ENCODE measurements at regions not wholly inside any gene's neighbourhood (a gene's known extent, or its start where the extent isn't known, plus 50 kb on each side); places are given as distances from the start of the nearest gene placed in this dataset.

- no peaks in the 10 kb centered on the region for H3K36me3 ChIP-seq (ENCODE audit: control insufficient read depth, low read depth, low read length)
- no peaks in the 10 kb centered on the region for H3K9me3 ChIP-seq (ENCODE audit: control insufficient read depth, low read depth, low read length)
- no peaks in the 10 kb centered on the region for H3K4me1 ChIP-seq (ENCODE audit: control insufficient read depth, low read depth, low read length)
- H3K4me3 ChIP-seq (ENCODE audit: low read length) = no peak overlapping the region
- H3K9ac ChIP-seq (ENCODE audit: low read length) = no peak overlapping the region
- no peak overlapping the region for H3K27ac ChIP-seq (ENCODE audit: low read length)
- no peaks in the 10 kb centered on the region for H3K27me3 ChIP-seq (ENCODE audit: control insufficient read depth, insufficient read depth, low read length)
These were observed 475.0 kb upstream of the ZNF462 start for GRCh38 chr9:106387965-106388364.

GRCh38 chr9:106393226-106393625, 469.7 kb upstream of the ZNF462 start:
- no peaks in the 10 kb centered on the region for H3K36me3 ChIP-seq (ENCODE audit: control insufficient read depth, low read depth, low read length)

GRCh38 chr9:106400170-106400569, 462.8 kb upstream of the ZNF462 start:
- no peaks in the 10 kb centered on the region for H3K36me3 ChIP-seq (ENCODE audit: control insufficient read depth, low read depth, low read length)
- H3K27ac ChIP-seq (ENCODE audit: low read length) = no peak overlapping the region
- no peak overlapping the region for H3K9ac ChIP-seq (ENCODE audit: low read length)
- no peaks in the 10 kb centered on the region for H3K27me3 ChIP-seq (ENCODE audit: control insufficient read depth, insufficient read depth, low read length)
- no peaks in the 10 kb centered on the region for H3K4me1 ChIP-seq (ENCODE audit: control insufficient read depth, low read depth, low read length)
- no peak overlapping the region for H3K4me3 ChIP-seq (ENCODE audit: low read length)
- no peaks in the 10 kb centered on the region for H3K9me3 ChIP-seq (ENCODE audit: control insufficient read depth, low read depth, low read length)

More at GRCh38 chr9:106393226-106393625, 469.7 kb upstream of the ZNF462 start:
- no peaks in the 10 kb centered on the region for H3K27me3 ChIP-seq (ENCODE audit: control insufficient read depth, insufficient read depth, low read length)
- H3K9ac ChIP-seq (ENCODE audit: low read length) = no peak overlapping the region
- H3K9me3 ChIP-seq (ENCODE audit: control insufficient read depth, low read depth, low read length) = no peaks in the 10 kb centered on the region
- no peak overlapping the region for H3K27ac ChIP-seq (ENCODE audit: low read length)
- H3K4me1 ChIP-seq (ENCODE audit: control insufficient read depth, low read depth, low read length) = no peaks in the 10 kb centered on the region
- no peak overlapping the region for H3K4me3 ChIP-seq (ENCODE audit: low read length)

- Histone ChIP-seq H3K9me3 (ENCODE audit: control insufficient read depth, low read depth, low read length) (no peaks in the 10 kb centered on the region), H3K9ac (ENCODE audit: low read length) (no peak overlapping the region), H3K27ac (ENCODE audit: low read length) (no peak overlapping the region), H3K4me1 (ENCODE audit: control insufficient read depth, low read depth, low read length) (peaks cover 2% of the 10 kb centered on the region), H3K4me3 (ENCODE audit: low read length) (no peak overlapping the region), H3K27me3 (ENCODE audit: control insufficient read depth, insufficient read depth, low read length) (no peaks in the 10 kb centered on the region), H3K36me3 (ENCODE audit: control insufficient read depth, low read depth, low read length) (no peaks in the 10 kb centered on the region)
These were observed 462.0 kb upstream of the ZNF462 start for GRCh38 chr9:106400950-106401349.

- Histone ChIP-seq H3K4me1 (ENCODE audit: control insufficient read depth, low read depth, low read length) (peaks cover 8% of the 10 kb centered on the region), H3K4me3 (ENCODE audit: low read length) (no peak overlapping the region), H3K27me3 (ENCODE audit: control insufficient read depth, insufficient read depth, low read length) (no peaks in the 10 kb centered on the region), H3K36me3 (ENCODE audit: control insufficient read depth, low read depth, low read length) (no peaks in the 10 kb centered on the region), H3K9me3 (ENCODE audit: control insufficient read depth, low read depth, low read length) (no peaks in the 10 kb centered on the region), H3K9ac (ENCODE audit: low read length) (no peak overlapping the region), H3K27ac (ENCODE audit: low read length) (no peak overlapping the region)
These were observed 459.9 kb upstream of the ZNF462 start for GRCh38 chr9:106403081-106403480.

GRCh38 chr9:106404137-106404536, 458.8 kb upstream of the ZNF462 start:
- H3K9ac ChIP-seq (ENCODE audit: low read length) = no peak overlapping the region
- no peak overlapping the region for H3K27ac ChIP-seq (ENCODE audit: low read length)

GRCh38 chr9:106405871-106406435, 457.0 kb upstream of the ZNF462 start:
- H3K9ac ChIP-seq (ENCODE audit: low read length) = no peak overlapping the region
- no peaks in the 10 kb centered on the region for H3K9me3 ChIP-seq (ENCODE audit: control insufficient read depth, low read depth, low read length)
- H3K27ac ChIP-seq (ENCODE audit: low read length) = no peak overlapping the region
- no peaks in the 10 kb centered on the region for H3K36me3 ChIP-seq (ENCODE audit: control insufficient read depth, low read depth, low read length)
- H3K4me3 ChIP-seq (ENCODE audit: low read length) = no peak overlapping the region
- no peaks in the 10 kb centered on the region for H3K27me3 ChIP-seq (ENCODE audit: control insufficient read depth, insufficient read depth, low read length)
- H3K4me1 ChIP-seq (ENCODE audit: control insufficient read depth, low read depth, low read length) = peaks cover 8% of the 10 kb centered on the region

More at GRCh38 chr9:106404137-106404536, 458.8 kb upstream of the ZNF462 start:
- Histone ChIP-seq H3K27me3 (ENCODE audit: control insufficient read depth, insufficient read depth, low read length) (no peaks in the 10 kb centered on the region), H3K4me1 (ENCODE audit: control insufficient read depth, low read depth, low read length) (peaks cover 8% of the 10 kb centered on the region), H3K4me3 (ENCODE audit: low read length) (no peak overlapping the region), H3K9me3 (ENCODE audit: control insufficient read depth, low read depth, low read length) (no peaks in the 10 kb centered on the region), H3K36me3 (ENCODE audit: control insufficient read depth, low read depth, low read length) (no peaks in the 10 kb centered on the region)

GRCh38 chr9:106414042-106414441, 448.9 kb upstream of the ZNF462 start:
- Histone ChIP-seq H3K4me3 (ENCODE audit: low read length) (no peak overlapping the region), H3K27me3 (ENCODE audit: control insufficient read depth, insufficient read depth, low read length) (no peaks in the 10 kb centered on the region), H3K36me3 (ENCODE audit: control insufficient read depth, low read depth, low read length) (no peaks in the 10 kb centered on the region), H3K9ac (ENCODE audit: low read length) (no peak overlapping the region), H3K4me1 (ENCODE audit: control insufficient read depth, low read depth, low read length) (peaks cover 4% of the 10 kb centered on the region), H3K27ac (ENCODE audit: low read length) (no peak overlapping the region), H3K9me3 (ENCODE audit: control insufficient read depth, low read depth, low read length) (no peaks in the 10 kb centered on the region)

- Histone ChIP-seq H3K4me1 (ENCODE audit: control insufficient read depth, low read depth, low read length) (peaks cover 4% of the 10 kb centered on the region), H3K9ac (ENCODE audit: low read length) (no peak overlapping the region)
These were observed 445.3 kb upstream of the ZNF462 start for GRCh38 chr9:106417685-106418084.

GRCh38 chr9:106419829-106420228, 443.1 kb upstream of the ZNF462 start:
- Histone ChIP-seq H3K4me1 (ENCODE audit: control insufficient read depth, low read depth, low read length) (no peaks in the 10 kb centered on the region), H3K36me3 (ENCODE audit: control insufficient read depth, low read depth, low read length) (no peaks in the 10 kb centered on the region), H3K9me3 (ENCODE audit: control insufficient read depth, low read depth, low read length) (no peaks in the 10 kb centered on the region), H3K27me3 (ENCODE audit: control insufficient read depth, insufficient read depth, low read length) (no peaks in the 10 kb centered on the region), H3K4me3 (ENCODE audit: low read length) (no peak overlapping the region), H3K27ac (ENCODE audit: low read length) (no peak overlapping the region), H3K9ac (ENCODE audit: low read length) (no peak overlapping the region)

More at GRCh38 chr9:106417685-106418084, 445.3 kb upstream of the ZNF462 start:
- no peaks in the 10 kb centered on the region for H3K27me3 ChIP-seq (ENCODE audit: control insufficient read depth, insufficient read depth, low read length)
- no peak overlapping the region for H3K4me3 ChIP-seq (ENCODE audit: low read length)
- no peak overlapping the region for H3K27ac ChIP-seq (ENCODE audit: low read length)
- H3K36me3 ChIP-seq (ENCODE audit: control insufficient read depth, low read depth, low read length) = no peaks in the 10 kb centered on the region
- no peaks in the 10 kb centered on the region for H3K9me3 ChIP-seq (ENCODE audit: control insufficient read depth, low read depth, low read length)

GRCh38 chr9:106420511-106420944, 442.4 kb upstream of the ZNF462 start:
- no peaks in the 10 kb centered on the region for H3K9me3 ChIP-seq (ENCODE audit: control insufficient read depth, low read depth, low read length)
- no peak overlapping the region for H3K9ac ChIP-seq (ENCODE audit: low read length)
- H3K36me3 ChIP-seq (ENCODE audit: control insufficient read depth, low read depth, low read length) = no peaks in the 10 kb centered on the region
- no peaks in the 10 kb centered on the region for H3K4me1 ChIP-seq (ENCODE audit: control insufficient read depth, low read depth, low read length)
- no peak overlapping the region for H3K27ac ChIP-seq (ENCODE audit: low read length)
- H3K4me3 ChIP-seq (ENCODE audit: low read length) = no peak overlapping the region
- H3K27me3 ChIP-seq (ENCODE audit: control insufficient read depth, insufficient read depth, low read length) = no peaks in the 10 kb centered on the region

- no peak overlapping the region for H3K4me3 ChIP-seq (ENCODE audit: low read length)
- H3K4me1 ChIP-seq (ENCODE audit: control insufficient read depth, low read depth, low read length) = no peaks in the 10 kb centered on the region
- H3K27ac ChIP-seq (ENCODE audit: low read length) = no peak overlapping the region
- no peak overlapping the region for H3K9ac ChIP-seq (ENCODE audit: low read length)
- no peaks in the 10 kb centered on the region for H3K27me3 ChIP-seq (ENCODE audit: control insufficient read depth, insufficient read depth, low read length)
- H3K36me3 ChIP-seq (ENCODE audit: control insufficient read depth, low read depth, low read length) = no peaks in the 10 kb centered on the region
- H3K9me3 ChIP-seq (ENCODE audit: control insufficient read depth, low read depth, low read length) = no peaks in the 10 kb centered on the region
These were observed 441.2 kb upstream of the ZNF462 start for GRCh38 chr9:106421772-106422171.
